WI38 (cell line): ENCODE measurements at regions not wholly inside any gene's neighbourhood (a gene's known extent, or its start where the extent isn't known, plus 50 kb on each side); places are given as distances from the start of the nearest gene placed in this dataset.
"Not testable (repeated sequence)": the region's sequence is repeated elsewhere in the genome, so short reads cannot be mapped to it uniquely, and the experiment has no call there.

Source experiments
- H3K4me3 ChIP-seq: 2 replicates; pipeline ENCODE4 v1.5.1; 2011; ENCODE audit warnings: low read depth, mild to moderate bottlenecking, control low read depth, low read length

DNA sequence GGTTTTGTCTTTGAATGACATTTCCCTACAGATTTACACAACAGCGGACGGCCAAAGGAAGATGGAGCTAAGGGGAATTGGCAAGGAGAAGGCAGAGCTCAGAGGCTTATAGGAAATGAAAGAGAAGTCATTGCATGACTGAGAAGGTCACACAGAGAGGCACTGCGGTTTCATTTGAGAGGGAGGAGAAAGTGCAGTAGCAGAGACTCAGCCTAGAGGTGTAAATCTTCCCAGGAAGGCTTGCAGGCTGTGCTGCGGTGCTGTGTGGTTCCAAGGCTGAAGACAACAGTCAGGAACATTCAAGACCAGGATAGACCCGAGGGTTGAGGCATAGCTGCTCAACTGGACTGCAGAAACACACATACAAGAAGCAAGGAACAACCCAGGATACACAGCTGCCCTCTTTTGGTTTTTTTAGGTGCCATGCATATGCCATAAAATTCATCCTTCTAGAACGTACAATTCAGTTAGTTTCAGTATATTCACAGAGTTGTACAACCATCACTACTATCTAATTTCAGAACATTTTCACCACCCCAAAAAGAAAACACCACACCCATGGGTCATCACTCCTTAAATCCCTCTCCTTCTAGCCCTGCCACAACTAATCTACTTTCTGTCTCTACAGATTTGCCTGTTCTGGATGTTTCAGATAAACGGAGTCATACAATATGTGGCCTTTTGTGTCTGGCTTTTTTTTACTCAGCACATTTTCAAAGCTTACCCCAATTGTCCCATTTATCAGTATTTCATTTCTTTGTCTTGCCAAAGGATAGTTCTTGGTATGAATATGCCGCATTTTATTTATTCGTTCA, 313.5 kb downstream of the ANAPC1 start:
- H3K4me3 ChIP-seq, result not testable (repeated sequence)

DNA sequence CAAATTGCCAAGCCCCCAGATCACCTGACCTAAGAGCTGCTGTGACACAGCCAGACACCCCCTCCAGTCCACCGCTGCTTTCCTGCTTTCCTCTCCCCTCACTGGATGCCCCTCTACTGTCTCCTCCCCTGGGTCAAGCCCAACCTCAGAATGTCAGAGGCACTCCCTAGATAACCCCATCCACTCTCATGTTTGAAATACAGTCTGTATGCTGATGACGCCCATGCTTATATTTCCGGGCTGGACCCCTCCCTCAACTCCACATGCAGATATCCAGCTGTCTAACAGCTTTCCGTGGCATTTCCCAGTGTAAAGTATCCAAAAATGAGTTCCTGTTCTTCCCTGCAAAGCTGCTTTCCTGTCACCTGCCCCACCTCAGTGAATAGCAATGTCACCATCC, 309.2 kb downstream of the ANAPC1 start:
- not testable (repeated sequence) for H3K4me3 ChIP-seq

DNA sequence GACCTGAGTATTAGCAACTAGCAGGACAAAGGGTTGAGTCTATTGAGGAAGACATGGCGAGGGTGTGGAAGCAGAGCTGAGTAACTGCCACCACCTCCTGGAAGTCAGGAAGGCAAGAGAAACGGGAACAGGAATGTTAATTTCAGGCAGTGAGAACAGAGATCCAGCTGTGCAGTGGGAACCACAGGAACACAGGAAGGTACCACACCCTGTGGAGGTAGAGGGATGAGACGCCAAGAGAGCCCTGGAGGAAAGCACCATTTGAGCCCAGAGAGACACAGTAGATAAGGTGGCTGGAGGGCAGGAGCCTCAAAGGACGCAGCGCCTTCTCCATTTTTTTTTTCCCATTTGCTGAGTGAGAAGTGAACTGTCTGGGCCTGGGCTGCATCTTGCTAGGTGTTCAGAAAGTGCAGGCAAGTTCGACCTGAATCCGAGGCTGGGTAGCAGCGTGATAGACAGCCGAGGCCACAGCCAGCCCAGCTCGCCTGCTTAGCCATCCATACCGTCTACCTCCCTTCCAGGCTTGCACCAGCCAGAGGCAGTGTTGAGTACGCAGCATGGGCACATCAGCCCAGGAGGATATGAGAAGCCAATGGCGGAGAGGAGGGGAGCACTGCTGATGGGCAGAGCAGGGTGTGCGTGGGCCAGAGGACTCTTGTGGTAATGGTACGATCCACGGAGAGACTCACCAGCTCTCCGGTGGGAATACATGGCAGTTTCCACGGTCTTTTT, 306.7 kb downstream of the ANAPC1 start:
- not testable (repeated sequence) for H3K4me3 ChIP-seq

DNA sequence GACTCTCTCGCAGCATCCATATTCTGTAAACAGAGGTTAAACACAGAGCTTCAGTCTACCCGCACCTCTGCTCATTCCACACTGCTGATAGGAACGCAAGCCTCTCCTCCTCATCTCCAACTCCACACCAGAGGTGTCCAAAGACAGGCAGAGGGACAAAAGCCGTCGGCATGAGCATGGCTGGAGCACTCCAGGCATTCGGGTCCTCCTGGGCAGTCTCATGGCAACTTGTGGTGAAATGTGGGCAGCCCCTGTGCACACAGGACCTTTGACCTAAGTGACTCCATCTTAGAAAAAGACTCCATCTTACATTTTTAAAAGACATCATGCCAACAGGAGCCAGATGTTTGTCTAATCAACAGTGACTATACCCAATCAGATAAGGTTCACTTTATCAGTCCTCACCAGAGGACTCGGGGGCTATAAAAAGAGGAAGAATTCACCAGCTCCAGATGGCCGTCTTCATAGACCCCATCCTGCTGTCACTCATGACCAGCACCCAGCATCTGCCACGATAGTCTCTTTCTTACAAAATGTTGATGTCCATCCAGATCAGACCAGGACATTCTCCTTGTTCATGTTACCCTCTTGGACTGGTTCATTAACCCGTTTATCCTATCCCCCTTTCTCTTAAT, 304.4 kb downstream of the ANAPC1 start:
- not testable (repeated sequence) for H3K4me3 ChIP-seq

DNA sequence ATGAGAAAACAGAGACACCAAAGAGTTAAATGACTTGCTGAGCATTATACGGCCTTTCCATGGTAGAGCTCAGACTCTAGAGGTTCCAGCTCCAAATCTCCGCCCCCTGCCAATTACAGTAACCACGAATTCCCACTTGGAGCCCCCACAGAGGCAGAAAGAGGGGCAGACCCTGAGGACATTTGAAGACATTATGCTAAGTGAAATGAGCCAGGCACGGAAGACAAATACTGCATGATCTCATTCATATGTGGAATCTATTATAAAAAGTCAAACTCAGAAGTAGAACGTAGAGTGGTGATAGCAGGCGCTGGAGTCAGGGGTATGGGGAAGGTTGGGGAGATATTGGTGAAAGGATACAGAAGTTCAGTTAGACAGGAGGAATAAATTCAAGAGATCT, 303.4 kb downstream of the ANAPC1 start:
- not testable (repeated sequence) for H3K4me3 ChIP-seq

DNA sequence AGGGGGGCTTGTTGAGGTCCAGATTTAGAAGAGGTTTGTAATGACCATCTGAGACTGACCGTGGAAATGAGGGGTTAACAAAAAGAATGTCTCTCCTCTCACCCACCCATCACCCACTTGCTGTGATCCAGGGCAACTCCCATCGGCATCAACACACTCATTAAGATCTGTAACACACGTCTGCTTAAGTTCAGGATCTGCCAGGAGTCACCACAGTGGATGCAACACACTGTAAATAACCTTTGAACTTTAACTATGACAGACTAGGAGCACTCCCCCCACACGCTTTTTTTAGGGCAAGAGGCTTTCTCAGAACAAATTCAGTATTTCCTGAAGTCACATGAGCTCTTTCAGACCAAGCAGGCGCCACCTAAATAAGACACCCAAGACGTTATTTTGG, 301.9 kb downstream of the ANAPC1 start:
- not testable (repeated sequence) for H3K4me3 ChIP-seq

DNA sequence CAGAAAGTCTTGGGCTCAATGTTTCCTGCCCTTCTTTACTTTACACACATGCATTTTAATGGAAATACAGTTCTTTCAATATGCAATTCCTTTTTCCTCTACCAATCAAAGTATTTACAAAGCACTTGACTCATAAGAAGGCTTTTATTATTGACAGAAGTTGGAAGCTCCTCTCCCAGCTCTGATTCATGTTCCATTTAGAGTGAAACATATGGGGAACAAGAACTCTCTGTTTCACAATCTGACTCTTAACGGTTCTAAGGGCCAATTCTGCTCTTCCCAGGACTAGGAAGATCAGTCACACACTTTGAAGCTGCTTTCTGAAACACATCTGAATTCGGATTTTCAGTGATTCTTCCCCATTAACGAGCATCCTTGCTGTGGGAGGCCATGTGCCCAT, 300.5 kb downstream of the ANAPC1 start:
- H3K4me3 ChIP-seq, result not testable (repeated sequence)

DNA sequence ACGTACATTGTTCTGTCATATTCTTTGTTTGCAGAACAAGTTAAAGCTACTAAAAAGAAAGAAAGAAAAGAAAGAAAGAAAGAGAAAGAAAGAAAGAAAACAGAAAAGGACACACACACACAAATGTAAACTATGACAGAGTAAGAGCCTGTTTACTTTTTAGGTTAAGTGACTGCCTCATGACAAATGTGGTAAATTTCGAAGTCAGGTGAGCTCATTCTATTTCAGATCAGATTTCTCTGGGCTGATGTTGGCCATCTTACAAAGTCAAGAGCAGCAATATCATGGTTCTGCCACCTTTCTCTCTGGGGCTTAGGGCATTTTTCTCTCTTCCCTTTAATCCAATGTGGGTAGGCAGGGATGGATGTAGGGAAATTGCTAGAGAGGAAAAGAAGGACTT, 299.5 kb downstream of the ANAPC1 start:
- not testable (repeated sequence) for H3K4me3 ChIP-seq

DNA sequence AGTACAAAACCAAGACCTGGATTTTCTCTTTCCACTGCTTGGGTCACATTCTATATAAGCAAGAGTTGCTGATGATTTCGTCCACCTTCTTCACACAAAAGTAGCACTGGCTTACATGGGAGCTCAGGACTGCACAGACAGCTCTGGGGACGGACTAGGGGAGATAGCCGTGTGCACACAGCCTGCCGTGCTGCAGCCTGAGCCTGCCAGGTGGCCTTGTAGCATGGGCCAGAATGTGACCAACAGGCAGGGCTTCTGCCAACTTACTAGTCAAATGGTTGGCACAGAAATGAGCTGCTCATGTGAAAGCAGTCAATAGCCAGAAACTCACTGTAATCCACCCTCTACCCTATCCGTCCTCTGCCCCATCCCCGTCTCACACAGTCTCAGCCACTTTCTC, 299.0 kb downstream of the ANAPC1 start:
- not testable (repeated sequence) for H3K4me3 ChIP-seq

DNA sequence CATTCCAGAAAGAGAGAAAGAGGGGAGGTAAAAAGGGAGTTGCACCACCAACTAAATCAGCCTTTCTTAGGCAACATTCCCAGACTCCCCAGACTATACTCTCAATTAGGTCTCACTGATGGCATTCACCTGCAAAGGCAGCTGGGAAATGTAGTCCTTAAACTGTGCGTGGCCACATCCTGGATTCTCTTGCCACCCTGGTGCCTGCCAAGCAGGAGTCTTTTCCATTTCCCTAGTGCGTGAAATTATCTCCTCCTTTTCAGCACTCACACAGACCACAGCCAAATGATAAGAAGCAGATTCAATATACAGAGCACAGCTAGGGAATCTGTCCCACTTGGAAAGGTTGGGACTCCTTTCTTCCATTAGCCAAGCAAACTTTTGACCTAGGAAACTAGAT, 298.0 kb downstream of the ANAPC1 start:
- H3K4me3 ChIP-seq, result not testable (repeated sequence)

GRCh38 chr2:111595072-111595471, 288.9 kb downstream of the ANAPC1 start:
- H3K4me3 ChIP-seq, result not testable (repeated sequence)

- not testable (repeated sequence) for H3K4me3 ChIP-seq
These were observed 286.9 kb downstream of the ANAPC1 start for GRCh38 chr2:111596808-111597705.

DNA sequence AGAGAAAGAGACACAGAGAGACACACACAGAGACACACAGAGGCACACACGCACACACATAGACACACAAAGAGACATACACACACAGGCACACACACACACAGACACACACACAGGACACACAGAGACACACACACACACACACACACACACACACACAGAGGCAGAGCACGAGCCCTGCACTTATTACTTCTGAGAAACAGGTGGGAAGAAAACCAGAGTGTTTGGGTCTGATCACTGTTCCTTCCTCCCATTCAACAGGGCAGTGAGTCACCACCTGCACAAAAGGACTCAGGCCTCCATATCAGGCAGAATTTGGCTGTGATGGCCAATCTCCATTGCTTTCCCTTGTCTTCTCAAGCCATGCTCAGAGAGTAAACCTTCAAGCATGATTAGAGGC, 285.0 kb downstream of the ANAPC1 start:
- H3K4me3 ChIP-seq, result not testable (repeated sequence)

- not testable (repeated sequence) for H3K4me3 ChIP-seq
These were observed 281.7 kb downstream of the ANAPC1 start for GRCh38 chr2:111602259-111602658.

- not testable (repeated sequence) for H3K4me3 ChIP-seq
These were observed 278.2 kb downstream of the ANAPC1 start for GRCh38 chr2:111605798-111606197.

- H3K4me3 ChIP-seq, result not testable (repeated sequence)
These were observed 277.4 kb downstream of the ANAPC1 start for GRCh38 chr2:111606632-111607031.

- H3K4me3 ChIP-seq, result not testable (repeated sequence)
These were observed 274.7 kb downstream of the ANAPC1 start for GRCh38 chr2:111609146-111609844.

- not testable (repeated sequence) for H3K4me3 ChIP-seq
These were observed 274.0 kb downstream of the ANAPC1 start for GRCh38 chr2:111610035-111610434.
